Heart left ventricle (tissue), 13 donors: ENCODE measurements at regions not wholly inside any gene's neighbourhood (a gene's known extent, or its start where the extent isn't known, plus 50 kb on each side); places are given as distances from the start of the nearest gene placed in this dataset.

ENCODE experiments used
- POLR2A ChIP-seq, 2 donors: fragments of 450-650 bp; IDR thresholded peaks; one replicate each; pipeline ENCODE4 v1.6.1; 2017; ENCODE audit warnings: antibody characterized with exemption in 2 of 2, mild to moderate bottlenecking in 2 of 2, moderate library complexity in 2 of 2
- TF ChIP-seq, protein P1 (sequence below), 12 donors: fragments of 200-600 bp; sonication (generic) in 4 of 12; IDR thresholded peaks; one replicate each; pipeline versions ENCODE4 v1.5.0 to v1.8.0; 2018 to 2022; ENCODE audit warnings: antibody characterized with exemption in 12 of 12, mild to moderate bottlenecking in 5 of 12
- donor health status: ischemic (EF 13 %, LVEDD 7.1; RV severe dilation, severe dysfunction).
- donor health status: DM: no; HTN: yes; CAD: no.
- donor health status: DM: no; HTN: no; CAD: no.
- donor health status: ischemic (EF 25% LVEDD 6.9; RV normal size, moderate dysfunction).
- donor health status: ischemic (EF 25% LVEDD 5.7; RV mildly dilated, moderate dysfunction).
- donor health status: ischemic (EF 35%, LVEDD 5.7; RV mildly dilated, moderate dysfunction).
- donor health status: nonischemic (EF 11% LVEDD 7.7; RV severe dilation, severe dysfunction).
- donor health status: DM: yes; HTN: yes; CAD: no.
- donor health status: PGD.
- donor health status: ischemic (EF 29% LVEDD 5.4; RV normal size, mild dysfunction).
- donor health status: nonischemic (EF 23%, LVEDD 6.1; RV moderate dilation, normal function).

DNA sequence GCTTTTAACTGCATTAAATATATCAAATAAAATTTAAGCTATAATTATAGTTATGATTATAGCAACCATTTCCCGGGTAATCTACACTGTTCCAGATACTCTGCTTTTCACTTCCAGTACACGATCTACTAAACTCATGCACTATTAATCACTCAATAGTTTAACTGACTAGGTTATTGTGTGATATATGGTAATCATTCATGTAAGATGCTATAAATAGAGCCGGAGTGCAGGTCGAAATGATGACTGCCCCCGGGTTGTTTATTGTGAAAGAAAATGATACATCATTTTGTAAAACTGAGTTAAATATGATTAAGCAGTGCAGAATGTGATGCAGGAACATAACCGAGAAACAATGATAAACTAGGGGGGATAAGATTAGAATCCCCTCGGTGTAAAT is 434.6 kb upstream of the DSEL start:
- TF ChIP-seq, protein P1, sequence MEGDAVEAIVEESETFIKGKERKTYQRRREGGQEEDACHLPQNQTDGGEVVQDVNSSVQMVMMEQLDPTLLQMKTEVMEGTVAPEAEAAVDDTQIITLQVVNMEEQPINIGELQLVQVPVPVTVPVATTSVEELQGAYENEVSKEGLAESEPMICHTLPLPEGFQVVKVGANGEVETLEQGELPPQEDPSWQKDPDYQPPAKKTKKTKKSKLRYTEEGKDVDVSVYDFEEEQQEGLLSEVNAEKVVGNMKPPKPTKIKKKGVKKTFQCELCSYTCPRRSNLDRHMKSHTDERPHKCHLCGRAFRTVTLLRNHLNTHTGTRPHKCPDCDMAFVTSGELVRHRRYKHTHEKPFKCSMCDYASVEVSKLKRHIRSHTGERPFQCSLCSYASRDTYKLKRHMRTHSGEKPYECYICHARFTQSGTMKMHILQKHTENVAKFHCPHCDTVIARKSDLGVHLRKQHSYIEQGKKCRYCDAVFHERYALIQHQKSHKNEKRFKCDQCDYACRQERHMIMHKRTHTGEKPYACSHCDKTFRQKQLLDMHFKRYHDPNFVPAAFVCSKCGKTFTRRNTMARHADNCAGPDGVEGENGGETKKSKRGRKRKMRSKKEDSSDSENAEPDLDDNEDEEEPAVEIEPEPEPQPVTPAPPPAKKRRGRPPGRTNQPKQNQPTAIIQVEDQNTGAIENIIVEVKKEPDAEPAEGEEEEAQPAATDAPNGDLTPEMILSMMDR (IDR thresholded peaks at IDR 0.05): no peak
- no peak for TF ChIP-seq POLR2A (IDR thresholded peaks at IDR 0.05)
